Esophagus squamous epithelium (tissue), 4 donors: ENCODE measurements at regions not wholly inside any gene's neighbourhood (a gene's known extent, or its start where the extent isn't known, plus 50 kb on each side); places are given as distances from the start of the nearest gene placed in this dataset.

Source experiments
- CTCF ChIP-seq, 6 experiments: fragments of 450-650 bp in 4 of 6; fragments of 200-600 bp in 2 of 6; sonication (generic) in 2 of 6; IDR thresholded peaks; one replicate each; pipeline ENCODE4 v1.5.1; 2016 to 2019; ENCODE audit warnings: antibody characterized with exemption in 6 of 6, mild to moderate bottlenecking in 4 of 6, moderate library complexity in 4 of 6
- POLR2A ChIP-seq, 4 donors: fragments of 450-650 bp; IDR thresholded peaks; one replicate each; pipeline ENCODE4 v1.6.1; 2017; ENCODE audit warnings: antibody characterized with exemption in 4 of 4, mild to moderate bottlenecking in 4 of 4, moderate library complexity in 3 of 4

DNA sequence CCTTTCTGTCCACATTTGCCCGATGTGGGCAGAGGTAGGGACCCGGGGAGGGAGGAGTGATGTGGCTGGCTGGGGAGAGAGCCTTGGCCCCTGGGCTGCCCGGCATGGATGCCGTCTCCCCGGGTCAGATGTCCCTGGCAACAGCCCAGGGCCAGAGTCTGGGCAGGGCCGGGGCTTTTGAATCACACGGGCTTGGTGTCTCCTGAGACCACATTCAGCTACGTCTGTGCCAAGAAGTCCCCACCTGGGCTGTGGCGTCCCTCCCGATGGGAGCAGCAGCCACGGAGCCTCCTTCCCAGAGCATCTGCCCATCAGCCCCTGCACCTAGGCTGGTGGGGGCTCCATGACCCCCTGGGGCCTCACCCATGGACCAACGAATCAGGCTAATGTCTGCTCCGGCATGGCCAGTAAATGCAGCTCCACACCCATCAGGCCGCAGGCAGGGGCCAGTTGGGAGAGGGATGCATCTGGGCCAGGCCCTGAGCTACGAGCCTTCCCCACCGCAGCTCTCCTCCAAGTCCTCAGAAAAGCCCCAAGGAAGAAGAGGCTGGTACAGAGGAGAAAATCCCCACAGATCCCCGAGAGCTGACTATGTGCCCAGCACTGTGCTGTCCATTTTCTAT lies 109.4 kb downstream of the RFLNA start:
- TF ChIP-seq CTCF (IDR thresholded peaks at IDR 0.05) (no peak), POLR2A (IDR thresholded peaks at IDR 0.05) (no peak)
